Stimulated activated CD8-positive, alpha-beta memory T cell treated with anti-CD3 and anti-CD28 coated beads, Interleukin-12 subunit alpha, Interleukin-12 subunit beta, amount 100 ng/mL, for 24 hours (primary cell): ENCODE measurements at regions not wholly inside any gene's neighbourhood (a gene's known extent, or its start where the extent isn't known, plus 50 kb on each side); places are given as distances from the start of the nearest gene placed in this dataset.

Experiments used
- DNase-seq: peaks from one replicate; pipeline ENCODE4 v3.0.0-alpha.2; 2020; ENCODE audit errors: extremely low read depth

DNA sequence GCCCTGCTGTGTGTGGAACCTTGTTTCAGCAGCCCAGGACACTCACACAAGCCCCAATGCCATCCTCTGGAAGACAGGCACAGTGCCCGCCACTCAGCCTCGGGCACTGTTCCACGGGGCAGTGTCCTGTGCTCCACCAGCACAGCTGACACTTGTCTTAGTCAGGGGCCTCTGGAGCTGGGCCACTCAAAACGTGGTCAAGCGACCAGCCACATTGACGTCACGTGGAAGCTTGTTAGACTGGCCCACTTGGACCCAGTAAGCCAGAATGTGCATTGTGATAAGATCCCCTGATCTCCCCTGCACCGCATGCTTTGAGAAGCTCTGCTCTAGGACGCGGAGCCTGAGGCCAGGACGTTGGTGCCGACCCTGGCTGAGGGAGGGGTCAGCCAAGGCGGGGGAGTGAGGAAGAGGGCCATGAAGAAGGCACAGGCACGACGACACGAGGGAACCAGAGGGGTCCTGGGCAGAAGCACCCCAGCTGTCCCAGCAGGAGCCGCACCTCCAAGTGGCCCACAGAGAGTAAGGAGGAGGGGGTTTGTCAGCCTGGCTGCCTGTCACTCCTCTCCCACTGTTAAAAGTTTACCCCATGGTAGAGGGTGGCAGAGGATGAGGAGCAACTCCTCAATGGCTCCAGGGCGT lies 64.6 kb downstream of the LINC01488 start:
- DNase-seq = no peak

DNA sequence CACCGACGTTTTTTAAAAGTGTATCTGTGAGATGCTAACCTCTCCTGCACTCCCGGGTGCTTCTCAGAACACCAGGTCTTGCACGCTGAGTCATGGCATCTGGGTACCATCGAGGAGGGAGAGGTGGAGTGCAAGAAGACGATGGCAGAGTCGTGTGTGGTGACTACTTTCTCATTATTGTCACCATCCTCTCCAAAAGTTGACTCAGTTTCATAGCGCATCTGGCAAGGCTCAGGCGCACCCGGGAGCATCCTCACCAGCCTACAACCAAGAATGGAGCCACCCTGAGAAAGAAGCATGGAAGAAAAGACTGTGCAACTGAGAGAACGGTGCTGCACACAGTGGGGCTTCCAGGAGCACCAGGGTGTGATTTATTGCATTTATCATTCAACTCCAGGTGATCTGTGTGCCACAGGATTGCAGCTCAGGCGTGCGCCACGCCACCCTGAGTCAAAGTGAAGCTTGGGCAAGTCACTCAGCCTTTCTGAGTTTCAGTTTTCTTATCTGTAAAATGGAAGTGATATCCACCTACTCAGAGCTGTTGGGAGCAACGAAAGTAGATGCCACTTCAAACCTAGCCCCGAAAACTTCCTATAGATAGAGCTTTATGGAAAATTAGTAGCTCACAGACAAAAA lies 65.4 kb downstream of the LINC01488 start:
- DNase-seq = peak; percentile 21

DNA sequence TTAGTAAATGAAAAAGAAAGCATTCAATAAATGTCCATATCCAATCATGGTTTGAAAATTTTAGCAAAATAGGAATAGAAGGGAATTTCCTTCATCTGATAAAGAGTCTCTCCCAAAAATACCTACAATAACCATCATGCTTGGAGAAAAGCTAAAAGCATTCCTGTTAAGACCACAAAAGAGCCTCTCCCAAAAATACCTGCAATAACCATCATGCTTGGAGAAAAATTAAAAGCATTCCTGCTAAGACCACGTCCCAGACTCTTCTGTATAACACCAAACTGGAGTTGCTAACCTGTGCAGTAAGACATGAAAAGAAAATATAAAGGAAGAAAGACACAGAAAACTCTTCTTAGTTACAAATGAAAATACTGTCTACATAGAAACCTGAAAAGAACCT lies 69.4 kb downstream of the LINC01488 start:
- DNase-seq = no peak

DNA sequence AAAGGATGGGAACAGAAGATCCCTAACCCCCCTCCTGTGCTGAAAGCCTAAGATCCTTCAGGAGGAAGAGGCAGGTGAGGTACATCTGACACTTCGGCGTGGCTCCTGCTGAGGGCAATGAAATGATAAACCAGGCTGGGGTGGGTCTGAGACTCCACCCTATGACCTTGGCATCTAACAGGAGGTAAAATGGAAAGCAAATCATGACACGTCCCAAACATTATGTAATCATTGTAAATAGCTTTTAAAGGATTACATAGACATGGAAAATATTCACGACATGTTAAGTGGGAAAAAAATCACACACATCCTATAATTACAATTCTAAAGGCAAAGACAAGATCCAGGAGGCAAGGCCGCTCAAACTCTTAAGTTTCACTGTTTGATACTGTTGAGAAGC lies 70.5 kb downstream of the LINC01488 start:
- DNase-seq = no peak

DNA sequence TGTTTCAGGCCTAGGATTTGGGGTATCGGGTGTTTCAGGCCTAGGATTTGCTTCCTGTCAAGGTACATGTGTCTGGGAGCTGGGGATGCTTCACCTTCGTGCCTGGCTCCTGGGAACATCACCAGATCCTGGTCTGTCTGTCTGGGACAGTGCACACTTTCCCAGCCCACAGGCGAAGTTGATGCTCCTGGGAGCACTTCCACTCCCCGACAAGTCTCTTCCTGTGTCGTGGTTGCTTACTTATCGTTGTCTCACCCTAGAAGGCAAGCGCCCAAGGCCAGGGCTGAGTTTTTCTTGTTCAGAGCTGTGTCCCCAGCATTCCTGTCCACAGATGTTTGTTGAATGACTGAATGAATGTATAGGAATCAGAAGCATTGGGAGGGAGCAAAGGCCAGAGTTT lies 71.5 kb downstream of the LINC01488 start:
- DNase-seq = no peak

DNA sequence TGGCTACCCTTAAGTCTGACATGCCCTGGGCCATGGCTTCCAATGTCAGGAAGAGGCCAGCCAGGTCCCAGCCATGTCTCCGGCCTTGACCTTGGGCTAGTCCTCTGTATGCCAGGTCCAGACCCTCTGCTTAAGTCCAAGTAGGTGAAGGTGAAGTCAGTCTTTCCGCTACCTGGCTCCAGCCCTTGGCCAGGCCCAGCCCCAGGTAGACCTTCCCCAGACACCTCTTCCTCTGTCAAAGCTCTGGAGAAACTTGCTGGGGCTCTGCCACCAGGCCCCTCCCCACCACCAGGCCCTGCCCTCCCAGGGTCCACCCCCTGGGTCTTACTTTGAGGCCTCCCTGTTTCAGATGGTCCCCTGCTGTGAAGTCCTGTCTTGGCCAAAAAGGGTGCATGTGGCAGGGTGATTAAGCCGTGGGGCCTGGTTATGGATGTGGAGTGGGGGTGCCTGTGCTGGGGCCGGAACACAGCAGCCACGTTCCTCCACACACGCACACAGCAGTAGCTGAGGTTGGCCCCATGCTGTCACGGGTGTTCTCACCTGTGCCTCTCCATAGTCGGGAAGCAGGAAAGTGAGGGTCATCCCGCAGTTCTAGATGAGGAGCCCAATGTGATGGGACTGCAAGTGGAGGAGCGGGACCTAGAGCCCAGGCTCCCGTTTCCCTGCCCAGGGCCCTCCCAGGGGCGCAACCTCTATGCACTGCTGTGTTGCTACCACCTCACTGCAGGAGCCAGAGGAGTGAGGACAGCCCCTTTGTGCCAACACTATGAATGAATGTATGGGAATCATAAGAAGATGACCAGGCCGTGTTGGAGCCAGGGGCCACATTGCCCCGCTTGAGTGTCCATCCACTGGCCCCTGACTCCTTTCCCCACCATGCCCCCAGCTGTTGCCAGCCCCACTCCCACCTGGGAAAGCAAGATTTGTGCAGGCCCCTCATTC lies 72.2 kb downstream of the LINC01488 start:
- no peak for DNase-seq

DNA sequence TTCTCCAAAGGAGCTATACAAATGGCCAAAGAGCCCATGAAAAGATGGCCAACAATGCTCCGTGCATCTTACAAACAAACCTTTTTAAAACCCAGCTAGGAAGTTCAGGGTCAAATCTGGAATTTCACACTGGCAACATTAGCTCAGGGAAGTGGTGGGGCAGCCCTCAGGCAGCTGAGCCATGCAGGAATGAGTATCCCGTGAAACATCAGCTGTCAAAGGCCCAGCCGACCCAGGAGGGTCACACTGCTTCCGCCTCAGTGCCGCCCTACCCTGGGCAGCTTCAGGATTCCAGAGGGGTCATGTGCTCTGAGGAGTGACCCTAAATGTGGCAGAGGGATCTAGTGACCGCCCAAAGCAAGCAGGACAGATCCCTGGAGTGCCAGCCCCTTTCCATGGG lies 73.4 kb downstream of the LINC01488 start:
- DNase-seq = no peak

DNA sequence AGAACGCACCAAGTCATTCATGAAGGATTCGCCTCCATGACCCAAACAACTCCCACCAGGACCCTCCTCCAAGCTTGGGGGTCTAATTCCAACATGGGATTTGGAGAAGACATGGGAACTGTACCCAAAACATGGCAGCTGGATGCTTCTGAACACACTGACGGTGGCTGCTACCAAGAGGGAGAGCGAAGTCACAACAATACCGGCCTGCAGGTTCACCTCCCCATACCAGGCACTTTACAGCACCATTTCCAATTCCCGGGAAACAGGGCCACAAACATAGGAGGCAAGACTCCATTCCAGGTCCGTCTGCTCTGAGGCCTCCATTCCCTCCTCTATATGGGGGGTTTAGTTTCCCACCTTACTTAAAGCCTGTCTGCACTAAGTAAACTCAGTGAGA lies 75.8 kb downstream of the LINC01488 start:
- no peak for DNase-seq

DNA sequence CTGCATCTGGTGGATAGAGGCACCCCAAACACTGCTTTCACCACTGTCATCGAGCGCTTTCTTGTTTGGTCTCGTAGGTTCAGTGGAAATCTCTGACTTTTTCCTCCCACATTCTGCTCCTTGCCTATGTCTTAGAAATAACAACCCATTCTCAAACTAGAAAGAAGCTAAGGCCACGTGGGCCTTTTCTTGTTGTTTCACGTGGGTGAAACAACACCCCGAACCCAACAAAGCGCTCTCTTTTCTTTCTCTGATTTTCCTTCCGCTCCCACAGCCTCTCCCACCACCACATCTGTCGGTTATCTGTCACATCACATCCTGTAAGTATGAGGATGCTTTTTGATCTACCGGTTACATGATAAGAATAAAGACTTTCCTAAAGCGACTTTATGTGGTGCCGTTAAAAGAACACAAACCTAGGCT lies 77.1 kb downstream of the LINC01488 start:
- DNase-seq = no peak

DNA sequence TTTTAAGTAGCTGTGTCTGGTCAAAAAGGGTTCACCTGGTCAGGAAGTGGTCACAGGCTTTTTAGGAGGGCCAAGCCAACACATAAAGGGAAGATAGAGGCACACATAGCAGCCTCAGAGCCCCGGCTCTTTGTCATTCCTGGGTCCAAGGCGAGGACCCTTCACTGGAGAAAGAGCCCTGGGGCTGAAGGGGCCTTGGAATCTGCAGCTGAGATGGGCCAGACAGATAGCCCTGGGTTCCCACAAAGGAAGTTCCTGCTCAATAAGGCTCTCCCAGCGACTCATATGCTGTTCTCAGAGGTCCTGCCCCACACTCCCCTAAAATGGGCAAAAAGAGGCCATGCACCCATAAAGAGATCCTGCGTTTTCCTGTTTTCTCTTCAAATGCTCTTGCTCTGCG lies 77.7 kb downstream of the LINC01488 start:
- no peak for DNase-seq

DNA sequence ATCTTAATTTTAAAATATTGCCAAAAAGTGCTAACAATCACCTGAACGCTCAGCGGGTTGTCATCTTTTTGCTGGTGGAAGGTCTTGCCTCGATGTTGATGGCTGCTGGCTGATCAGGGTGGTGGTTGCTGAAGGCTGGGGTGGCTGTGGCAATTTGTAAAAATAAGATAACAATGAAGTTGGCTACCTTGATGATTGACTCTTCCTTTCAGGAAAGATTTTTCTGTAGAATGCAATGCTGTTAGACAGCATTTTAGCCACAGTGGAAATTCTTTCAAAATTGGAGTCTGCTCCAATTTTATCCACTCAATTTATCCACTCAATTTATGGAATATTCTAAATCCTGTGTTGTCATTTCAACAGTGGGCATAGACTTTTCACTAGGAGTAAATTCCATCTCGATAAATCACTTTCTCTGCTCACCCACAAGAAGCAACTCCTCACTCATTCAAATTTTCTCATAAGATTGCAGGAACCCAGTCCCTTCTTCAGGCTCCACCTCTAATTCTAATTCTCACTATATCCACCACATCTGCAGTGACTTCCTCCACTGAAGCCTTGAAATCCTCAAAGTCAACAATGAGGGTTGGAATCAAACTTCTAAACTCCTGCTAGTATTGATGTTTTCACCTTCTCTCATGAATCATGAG lies 78.8 kb downstream of the LINC01488 start:
- no peak for DNase-seq

DNA sequence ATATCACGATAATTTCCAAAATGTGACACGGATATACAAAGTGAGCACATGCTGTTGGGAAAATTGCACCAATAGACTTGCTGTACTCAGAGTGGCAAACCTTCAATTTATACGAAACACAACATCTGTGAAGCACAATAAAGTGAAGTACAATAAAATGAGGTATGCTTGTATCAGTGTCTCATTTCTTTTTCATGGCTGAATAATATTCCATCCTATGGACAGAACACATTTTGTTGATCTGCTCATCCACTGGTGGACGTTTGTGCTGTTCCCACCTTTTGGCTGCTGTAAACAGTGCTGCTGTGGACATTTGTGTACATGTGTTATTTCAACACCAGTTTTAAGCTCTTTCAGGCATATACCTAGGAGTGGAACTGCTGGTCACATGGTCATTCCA lies 78.7 kb upstream of the CCND1 start:
- no peak for DNase-seq

DNA sequence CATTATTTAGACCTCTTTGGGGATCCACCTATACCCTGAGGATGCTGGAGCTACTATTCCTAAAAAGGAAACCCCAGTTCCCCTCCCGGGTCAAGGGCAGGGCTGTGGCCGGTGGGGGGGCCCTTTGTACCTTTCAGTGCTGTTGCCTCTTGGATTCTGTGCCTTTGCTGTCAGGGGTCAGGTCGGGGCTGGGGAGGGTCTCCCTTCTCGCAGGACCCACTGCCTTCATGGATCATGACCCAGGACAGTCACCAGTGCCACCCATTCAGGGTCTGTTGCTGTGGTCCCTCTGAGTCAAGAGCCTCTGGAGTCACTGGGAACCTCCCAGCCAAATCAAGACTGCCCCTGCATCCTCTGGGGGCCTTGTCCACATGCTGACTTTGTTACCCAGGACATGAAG lies 78.1 kb upstream of the CCND1 start:
- DNase-seq = no peak

DNA sequence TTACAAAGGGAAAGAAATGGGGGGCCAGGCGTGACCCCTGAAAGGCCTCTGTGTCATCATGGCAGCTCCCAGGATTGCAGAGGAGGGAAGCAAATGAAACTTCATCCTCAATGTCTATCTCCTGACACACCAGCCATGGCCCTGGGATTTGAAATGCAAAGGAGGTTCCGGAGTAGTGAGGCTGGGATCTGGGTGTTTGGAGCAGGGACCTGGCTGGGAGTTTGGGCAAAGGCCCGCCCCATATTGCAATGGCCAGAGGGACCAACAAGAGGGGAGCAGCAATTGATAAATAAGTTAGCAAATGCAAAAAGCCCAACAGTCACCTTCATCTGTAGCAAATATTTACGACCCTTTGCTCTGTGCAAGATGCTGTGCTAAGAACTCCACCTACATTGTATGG lies 77.7 kb upstream of the CCND1 start:
- DNase-seq = no peak

DNA sequence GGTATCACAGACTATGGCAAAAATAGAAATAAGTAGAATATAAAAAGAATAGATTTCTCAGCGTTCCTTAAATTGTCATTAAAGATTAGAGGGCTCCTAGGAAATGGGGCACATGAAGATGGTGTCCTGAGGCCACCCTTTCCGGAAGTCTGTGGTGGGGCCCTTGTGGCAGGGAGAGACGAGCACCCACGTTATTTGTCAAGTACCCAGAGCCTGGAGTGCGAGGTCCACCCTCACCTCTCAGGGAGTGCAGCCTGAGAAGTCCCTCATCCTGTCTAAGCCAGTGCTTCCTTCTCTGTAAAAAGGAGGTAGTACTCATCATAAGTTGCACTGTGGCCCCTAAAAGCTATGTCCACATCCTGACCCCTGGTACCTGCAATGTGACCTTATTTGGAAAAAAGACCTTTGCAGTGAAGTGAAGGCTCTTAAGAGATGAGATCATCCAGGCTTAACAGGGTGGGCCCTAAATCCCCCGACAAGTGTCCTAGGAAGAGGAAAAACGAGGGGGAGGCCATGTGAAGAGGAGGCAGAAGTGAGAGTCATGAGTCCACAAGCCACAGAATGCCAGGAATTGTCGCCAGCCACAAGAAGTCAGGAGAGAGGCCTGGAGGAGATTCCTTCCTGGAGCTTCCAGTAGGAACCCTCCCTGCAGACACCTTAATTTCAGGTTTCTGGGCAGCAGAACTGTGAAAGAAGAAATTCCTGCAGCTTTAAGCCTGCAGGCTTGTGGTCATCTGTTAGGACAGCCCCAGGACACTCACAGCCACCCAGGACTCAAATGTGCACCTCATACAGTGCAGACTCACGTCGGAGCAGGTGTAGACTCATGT lies 76.8 kb upstream of the CCND1 start:
- no peak for DNase-seq

DNA sequence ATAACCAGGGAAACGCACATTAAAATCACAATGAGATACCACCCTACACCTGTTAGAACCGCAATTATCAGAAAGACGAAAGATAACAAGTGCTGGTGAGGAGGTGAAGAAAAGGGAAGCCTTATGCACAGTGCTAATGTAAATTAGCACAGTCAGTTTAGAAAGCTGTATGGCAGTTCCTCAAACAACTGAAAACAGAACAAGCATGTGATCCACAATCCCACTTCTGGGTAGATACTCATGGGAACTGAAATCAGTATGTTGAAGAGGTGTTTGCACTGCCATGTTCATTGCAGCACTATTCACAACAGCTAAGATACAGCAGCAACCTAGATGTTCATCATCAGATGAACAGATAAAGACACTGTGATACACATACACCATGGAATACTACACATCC lies 75.0 kb upstream of the CCND1 start:
- DNase-seq = no peak

DNA sequence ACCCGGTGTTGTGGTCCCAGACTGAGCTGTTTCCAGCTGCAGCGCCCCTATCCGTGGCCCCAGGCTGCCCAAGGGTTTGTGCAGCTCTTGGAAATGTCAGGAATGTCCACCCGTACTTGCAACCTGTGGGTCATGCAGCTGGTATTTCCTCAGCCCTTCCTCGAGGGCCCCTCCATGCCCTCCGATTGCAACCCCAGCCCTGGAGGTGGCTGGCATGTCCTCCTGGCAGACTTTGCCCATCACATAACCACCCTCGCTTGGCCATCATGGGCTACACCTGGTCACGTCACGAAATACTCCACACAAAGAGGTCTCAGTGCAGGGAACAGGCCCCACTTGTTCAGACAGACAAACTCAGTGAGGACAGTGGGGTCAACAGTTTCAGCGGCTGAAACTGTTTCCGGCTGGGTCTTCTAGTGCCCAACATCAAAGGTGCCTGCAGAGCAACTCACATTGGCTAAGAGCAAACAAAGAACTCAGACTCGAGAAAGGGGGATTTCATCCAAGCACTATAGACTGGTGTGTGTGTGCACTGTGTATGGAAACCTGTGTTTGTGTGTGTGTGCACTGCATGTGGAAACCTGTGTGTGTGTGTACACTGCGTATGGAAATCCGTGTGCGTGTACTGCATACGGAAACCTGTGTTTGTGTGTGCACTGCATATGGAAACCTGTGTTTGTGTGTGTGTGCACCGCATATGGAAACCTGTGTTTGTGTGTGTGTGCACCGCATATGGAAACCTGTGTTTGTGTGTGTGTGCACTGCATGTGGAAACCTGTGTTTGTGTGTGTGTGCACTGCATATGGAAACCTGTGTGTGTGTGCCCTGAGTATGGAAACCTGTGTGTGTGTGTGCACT lies 72.8 kb upstream of the CCND1 start:
- DNase-seq = no peak

DNA sequence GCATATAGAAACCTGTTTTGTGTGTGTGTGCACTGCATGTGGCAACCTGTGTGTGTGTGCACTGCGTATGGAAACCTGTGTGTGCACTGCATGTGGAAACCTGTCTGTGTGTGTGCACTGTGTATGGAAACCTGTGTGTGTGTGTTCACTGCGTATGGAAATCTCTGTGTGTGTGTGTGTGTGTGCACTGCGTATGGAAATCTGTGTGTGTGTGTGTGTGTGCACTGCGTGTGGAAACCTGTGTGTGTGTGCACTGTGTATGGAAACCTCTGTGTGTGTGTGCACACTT lies 72.2 kb upstream of the CCND1 start:
- DNase-seq = no peak

DNA sequence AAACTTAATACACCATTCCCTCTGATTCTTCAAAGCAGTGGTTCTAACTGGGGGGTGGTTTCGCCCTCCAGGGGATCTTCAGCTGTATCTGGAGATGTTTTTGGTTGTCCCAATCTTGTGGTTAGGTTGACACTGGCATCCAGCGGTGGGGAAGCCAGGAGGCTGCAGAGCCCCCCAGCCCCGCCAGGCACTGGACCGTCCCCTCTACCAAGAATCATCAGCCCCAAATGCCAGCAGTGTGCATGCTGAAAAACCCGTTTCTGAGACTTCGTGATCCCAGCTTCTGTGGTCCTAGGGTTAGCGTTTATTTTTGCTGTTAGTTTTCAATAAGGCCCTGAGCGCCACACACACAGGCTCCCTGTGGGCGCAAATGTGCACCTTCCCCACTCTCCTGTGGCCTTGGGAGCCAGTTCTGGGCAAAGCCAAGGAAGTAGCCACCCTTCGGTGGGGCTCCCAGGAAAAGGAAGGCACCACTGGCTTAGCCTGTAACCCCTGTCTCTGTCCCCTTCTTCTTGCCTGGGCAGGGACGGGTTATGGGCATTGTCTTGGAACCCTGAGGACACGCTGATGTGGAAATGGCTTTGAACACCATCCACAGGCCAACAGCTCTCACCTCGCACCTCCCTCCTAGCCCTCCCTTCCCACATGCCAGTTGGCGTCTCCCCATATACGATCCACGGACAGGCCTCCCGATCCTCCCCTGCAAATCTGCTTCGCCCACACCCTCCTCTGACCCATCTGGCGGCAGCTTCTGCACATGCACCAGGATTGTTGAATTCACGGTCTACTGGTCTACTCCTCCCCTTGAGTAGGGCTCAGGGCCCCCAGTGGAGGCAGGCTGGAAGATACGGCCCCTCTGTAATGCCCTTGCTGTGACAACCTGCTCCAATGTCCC lies 71.4 kb upstream of the CCND1 start:
- no peak for DNase-seq
